HG03565 (cell line): ENCODE measurements at regions not wholly inside any gene's neighbourhood (a gene's known extent, or its start where the extent isn't known, plus 50 kb on each side); places are given as distances from the start of the nearest gene placed in this dataset.

ENCODE experiments used
- ATAC-seq: cut with Tn5 transposase; IDR thresholded peaks from one replicate; pipeline ENCODE4 v1.9.1; 2021; ENCODE audit warnings: mild to moderate bottlenecking, moderate library complexity; ENCODE audit not compliant: unreplicated experiment

DNA sequence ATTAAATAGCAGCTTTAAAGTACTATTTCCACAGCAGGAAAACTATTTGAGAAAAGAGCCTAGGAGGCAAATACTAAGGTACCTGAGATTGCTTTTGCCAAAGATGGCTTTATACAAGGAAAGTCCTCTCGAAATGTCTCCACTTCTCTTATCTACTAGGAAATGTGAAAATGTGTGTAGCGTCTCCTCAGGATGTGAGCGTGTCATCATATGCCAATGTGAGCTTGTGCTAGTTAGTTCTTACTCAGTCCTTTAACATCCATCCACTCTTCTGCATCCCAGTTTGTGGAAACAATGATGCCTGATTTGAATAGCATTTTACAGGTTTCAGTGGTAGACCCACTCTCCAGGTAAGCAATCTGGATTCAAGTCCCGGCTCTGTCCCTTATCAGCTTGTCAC is 421.0 kb downstream of the DYNC2H1 start:
- ATAC-seq = no peak

DNA sequence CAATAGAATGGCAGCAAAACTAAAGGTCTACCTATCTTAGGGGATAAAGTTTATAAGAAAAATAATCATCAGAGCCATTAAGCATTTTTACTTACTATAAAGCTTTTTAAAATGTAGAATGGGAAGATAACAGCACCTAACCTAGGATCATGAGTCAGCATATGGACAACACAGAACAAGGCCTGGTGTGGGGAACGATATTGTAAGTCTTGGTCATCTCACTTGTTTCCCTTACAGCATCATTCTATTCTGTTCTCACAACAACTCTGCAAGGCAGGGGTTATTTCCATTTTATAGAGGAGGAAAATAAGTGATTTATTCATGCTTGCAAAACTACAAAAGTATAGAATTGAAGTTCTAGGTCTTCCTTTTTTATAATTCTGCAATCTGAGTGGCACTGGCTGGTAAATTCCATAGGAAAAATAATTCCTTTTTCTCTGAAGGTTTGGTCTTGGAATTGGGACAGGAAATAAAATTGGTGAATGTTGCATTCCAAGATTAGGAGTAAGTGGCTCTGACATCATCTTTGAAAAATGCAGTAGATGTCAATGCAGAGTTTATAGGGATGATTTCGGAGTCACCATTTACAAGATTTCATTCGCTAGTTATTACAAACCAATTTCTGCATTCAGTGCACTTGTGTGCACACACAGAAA is 423.0 kb downstream of the DYNC2H1 start:
- ATAC-seq = no peak

- no peak for ATAC-seq
Measured at GRCh38 chr11:103534191-103534590, 425.0 kb downstream of the DYNC2H1 start.

- no peak for ATAC-seq
Measured at GRCh38 chr11:103534959-103535358, 425.7 kb downstream of the DYNC2H1 start.

DNA sequence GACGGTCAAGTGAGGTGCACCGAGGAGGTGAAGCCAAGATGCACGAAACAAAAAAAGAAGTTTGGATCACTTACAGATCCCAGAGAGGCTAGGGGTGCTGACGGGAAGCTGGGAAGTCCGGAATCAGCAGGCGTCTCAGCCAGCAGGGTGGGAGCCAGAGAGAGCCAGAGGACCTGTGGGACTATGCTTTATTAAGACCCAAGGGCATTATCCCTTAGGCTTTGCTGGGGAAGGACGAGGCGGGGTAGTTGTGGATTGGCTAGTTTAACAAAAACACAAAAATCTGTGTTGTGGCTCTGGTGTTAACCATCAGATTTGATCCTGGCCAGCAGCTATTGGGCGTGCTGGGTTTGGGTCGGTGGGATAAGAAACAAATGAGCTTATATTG is 427.1 kb downstream of the DYNC2H1 start:
- no peak for ATAC-seq

DNA sequence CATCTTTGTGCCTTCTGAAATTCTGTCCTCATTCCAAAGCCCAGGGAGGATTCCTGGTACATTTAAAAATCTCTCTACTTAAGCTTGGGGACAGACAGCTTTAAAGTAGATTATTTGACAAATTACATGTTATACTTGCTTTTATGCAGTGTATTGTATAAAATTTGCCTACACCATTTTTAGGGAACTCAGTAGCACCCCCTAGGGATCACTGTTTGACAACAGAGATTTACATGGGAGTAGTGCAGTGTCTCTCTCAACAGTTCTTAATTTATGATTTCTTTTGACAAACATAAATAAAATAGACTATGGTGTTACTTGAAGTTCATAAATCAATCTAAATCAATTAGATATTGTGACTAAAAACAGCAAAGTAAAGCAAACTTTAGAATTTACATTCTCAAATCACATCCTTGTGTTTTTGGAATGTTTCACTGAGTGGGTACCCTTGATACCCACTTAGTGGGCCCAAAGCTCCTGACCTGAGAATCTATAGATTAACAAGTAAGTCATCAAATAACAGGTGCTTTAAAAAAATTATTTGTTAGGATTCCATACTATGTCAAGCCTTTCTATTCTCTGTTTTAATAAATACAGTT is 428.8 kb downstream of the DYNC2H1 start:
- ATAC-seq = peak; percentile 42

GRCh38 chr11:103539166-103539565 is 429.9 kb downstream of the DYNC2H1 start:
- ATAC-seq = no peak

DNA sequence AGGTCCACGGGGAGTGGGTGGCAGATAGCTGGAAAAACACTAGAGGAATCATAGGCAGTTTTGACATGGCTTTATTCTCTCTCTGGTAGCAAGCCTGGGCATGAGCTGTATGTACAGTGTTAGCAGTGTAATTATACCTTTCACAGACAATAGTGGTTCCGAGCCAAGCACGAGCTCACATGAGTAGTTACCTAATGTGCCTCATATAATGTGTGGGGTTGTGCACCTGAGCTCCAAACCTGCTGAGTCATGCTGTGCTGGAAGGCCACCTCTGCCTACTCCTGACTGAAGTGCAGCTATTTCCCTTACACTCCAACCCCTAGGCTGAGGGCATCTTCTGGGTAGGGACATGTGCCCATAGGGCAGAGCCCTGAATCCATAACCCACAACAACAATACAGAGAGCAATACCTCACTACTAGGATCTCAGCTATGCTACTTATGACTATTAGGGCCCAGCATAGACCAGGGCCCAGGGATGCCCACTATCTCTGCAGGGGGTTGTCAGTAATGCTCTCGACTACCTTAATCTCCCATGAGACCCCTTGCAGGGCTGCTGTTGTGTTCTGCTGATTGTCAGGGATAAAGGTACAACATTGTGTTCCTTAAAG is 432.1 kb downstream of the DYNC2H1 start:
- no peak for ATAC-seq

DNA sequence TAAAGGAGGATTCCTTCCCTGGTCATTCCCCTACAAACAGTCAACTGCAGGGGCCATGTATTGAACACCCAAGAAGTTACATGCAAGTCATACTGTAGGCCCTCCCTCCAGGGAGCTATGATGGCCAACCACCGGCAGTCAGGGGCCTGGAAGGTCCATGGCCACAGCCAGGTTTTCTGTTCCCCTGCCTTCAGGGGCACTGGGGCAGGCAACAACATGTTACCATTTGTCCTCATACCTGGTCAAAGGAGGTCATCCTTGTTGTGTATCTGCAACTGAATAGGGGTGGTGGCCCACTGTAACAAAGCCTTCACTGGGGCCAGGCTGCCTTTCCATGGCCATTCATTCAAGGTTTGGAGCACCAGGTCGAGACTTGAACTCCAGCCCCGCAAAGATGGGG is 433.6 kb downstream of the DYNC2H1 start:
- no peak for ATAC-seq

- ATAC-seq = no peak
Measured at GRCh38 chr11:103543456-103543855, 434.2 kb downstream of the DYNC2H1 start.

- no peak for ATAC-seq
Measured at GRCh38 chr11:103544874-103545273, 435.6 kb downstream of the DYNC2H1 start.

GRCh38 chr11:103545551-103545950 is 436.3 kb downstream of the DYNC2H1 start:
- no peak for ATAC-seq

DNA sequence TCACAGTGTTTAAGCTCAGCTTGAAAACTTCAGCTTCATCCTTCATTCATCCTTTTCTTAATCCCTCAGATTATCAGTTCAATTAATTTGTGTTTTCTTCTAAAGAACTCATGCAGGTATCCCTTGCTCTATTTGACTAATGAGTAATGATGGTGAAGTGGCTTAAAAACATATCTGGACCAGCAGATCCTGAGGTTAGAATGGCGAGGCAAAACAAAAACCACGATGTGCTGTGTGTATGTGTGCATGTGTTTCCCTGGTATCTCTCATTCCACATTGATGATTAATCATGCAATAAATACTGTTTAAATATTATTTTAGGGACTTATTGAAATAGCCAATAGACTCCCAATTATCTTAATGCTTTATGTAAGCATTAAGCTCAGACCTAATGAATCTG is 437.0 kb downstream of the DYNC2H1 start:
- ATAC-seq = no peak

GRCh38 chr11:103547024-103547423 is 437.8 kb downstream of the DYNC2H1 start:
- ATAC-seq = no peak

GRCh38 chr11:103547691-103548090 is 438.5 kb downstream of the DYNC2H1 start:
- no peak for ATAC-seq

DNA sequence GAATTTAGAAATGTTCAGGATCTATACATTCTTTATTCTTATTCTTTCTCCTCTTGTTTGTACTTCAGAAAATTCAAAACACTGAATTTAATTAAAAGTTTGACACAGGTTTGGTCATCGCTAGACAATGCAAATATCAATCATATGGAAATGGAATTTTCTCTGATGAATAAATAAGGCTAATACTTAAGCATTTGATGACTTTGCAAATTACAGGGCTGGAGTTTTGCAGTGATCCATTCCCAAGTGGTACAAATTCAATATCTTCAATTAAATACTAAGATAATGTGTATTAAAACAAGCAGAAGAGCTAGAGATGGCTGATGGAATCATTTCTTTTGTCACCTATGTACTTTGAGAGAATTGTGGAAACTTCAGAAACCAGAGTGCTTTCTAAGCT is 439.6 kb downstream of the DYNC2H1 start:
- no peak for ATAC-seq

- ATAC-seq = no peak
Measured at GRCh38 chr11:103550811-103551210, 441.6 kb downstream of the DYNC2H1 start.

GRCh38 chr11:103552086-103552485 is 442.9 kb downstream of the DYNC2H1 start:
- no peak for ATAC-seq

DNA sequence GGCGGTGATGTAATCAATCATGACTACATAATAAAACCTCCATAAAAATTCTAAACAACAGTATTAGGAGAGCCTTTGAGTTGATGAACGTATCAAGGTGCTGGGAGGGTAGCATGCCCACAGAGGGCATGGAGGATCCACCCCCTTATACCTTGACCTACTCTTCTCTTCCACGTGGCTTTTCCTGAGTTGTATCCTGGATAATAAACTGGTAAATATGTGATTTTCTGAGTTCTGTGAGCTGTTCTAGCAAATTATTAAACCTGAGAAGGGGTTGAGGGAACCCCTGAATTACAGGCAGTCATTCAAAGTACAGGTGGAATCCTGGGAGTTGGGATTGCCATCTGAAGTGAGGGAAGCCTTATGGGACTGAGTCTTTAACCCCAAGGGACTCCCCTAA is 446.9 kb downstream of the DYNC2H1 start:
- ATAC-seq = no peak

GRCh38 chr11:103566116-103566515 is 456.9 kb downstream of the DYNC2H1 start:
- ATAC-seq = no peak

GRCh38 chr11:103581760-103582159 is 454.7 kb upstream of the DDI1 start:
- no peak for ATAC-seq

DNA sequence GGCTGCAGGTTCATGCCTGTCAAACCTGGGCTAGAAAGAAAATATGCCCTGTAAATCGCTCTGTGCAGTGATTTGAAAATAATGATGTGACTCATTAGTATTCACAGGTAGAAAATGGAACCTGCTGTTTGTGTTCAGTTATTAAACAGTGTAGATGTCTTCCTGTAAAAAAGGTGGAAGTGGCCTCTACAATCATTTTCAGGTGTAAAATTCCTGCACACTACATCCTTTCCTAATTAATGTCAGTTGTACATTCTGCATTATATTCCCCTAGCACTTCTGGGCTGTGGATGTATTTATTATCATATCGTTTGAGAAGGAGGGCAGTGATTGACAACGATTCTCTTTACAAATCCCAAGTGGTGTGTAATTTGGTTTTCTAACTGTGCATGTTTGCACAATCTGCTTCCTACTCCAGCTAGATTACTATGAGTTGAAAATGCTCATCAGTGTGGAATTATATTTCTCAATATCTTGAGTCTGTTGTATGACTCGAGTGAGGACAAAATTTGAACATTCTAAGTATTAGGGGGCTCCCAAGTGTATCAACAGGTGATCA is 454.0 kb upstream of the DDI1 start:
- no peak for ATAC-seq
